Stimulated activated naive CD4-positive, alpha-beta T cell (primary cell): ENCODE measurements at regions not wholly inside any gene's neighbourhood (a gene's known extent, or its start where the extent isn't known, plus 50 kb on each side); places are given as distances from the start of the nearest gene placed in this dataset.
"Not testable (repeated sequence)": the region's sequence is repeated elsewhere in the genome, so short reads cannot be mapped to it uniquely, and the experiment has no call there.

Experiments used
- DNase-seq, 6 experiments: peaks; one replicate each; lab custom pipeline; 2025; lab: John Stamatoyannopoulos, UW

DNA sequence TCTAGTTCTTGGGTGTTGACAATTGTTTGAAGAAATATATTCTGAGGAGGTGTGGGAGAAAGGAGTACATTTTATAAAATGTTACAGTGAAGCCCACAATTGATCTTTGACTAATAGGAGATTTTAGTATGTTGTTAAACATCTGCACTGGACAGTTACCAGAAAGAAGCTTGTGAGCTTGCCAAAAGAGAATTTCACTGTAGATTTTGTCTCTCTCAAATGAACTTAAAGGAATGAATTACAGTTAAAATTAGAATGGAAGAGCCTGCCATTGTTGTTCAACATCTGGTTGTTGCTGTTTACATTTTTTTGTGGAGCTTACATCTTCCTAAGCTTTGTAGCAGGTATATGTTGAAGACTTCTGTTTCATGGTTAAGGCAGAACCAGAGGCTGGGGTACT is 620.5 kb upstream of the CCDC179 start:
- no peak for DNase-seq

GRCh38 chr11:23484146-23484545 is 623.9 kb upstream of the CCDC179 start:
- not testable (repeated sequence) for DNase-seq

DNA sequence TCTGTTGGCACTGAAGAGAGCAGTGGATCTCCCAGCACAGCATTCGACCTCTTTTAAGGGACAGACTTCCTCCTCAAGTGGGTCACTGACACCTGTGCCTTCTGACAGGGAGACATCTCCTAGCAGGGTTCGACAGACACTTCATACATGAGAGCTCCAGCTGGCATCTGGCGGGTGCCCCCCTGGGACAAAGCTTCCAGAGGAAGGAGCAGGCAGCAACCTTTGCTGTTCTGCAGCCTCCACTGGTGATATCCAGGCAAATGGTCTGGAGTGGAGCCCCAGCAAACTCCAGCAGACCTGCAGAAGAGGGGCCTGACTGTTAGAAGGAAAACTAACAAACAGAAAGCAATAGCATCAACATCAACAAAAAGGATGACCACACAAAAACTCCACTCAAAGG is 624.3 kb upstream of the CCDC179 start:
- DNase-seq = not testable (repeated sequence)

DNA sequence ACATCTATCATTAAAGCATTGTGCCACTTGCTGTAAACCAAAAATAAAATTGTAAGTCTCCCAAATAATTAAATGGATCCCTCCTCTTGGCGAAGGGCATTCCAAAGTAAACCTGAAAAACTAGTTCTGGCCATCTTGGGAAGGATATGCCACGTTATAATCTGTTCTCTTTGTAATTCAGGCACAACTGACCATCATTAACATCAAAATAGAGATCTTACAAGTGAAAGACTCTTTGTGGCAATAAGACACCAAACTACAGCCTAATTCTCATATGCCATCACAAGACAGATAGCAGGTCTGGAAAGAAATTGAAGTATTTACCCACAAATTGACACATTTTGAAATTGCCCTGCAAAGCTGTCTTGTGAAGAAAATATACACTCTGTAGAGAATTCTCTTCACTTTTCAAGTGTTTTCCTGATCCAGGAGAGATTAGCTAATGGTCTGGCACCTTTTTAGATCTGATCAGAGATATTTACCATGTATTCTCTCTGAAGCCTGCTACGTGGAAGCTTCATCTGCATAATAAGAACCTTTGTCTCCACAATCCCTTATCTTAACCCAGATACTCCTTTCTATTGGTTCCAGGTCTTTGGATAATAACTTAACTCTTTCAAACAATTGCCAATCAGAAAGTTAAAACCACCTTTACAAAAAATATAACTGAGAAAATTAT is 630.4 kb upstream of the CCDC179 start:
- no peak for DNase-seq

- no peak for DNase-seq
These were observed 634.7 kb upstream of the CCDC179 start for GRCh38 chr11:23494981-23495380.

DNA sequence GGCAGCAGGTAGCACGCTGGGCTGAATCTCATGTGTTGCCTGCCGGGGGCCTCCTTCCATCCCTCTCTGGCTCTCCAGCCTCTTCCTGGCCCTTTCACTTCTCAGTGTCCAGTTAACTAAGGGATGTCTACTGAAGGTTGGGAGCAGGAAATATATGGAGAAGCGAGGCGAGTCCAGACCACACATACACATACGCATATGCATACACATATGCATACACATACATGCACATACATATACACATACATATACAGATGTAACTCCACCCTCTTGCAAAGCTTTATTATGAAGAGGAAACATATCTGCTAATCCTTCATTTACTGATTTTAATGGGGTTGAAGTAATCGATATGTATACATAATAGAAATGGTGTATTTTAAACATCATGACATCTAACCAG is 636.1 kb upstream of the CCDC179 start:
- DNase-seq = no peak

- DNase-seq = no peak
These were observed 636.8 kb upstream of the CCDC179 start for GRCh38 chr11:23497040-23497439.

GRCh38 chr11:23502389-23502788 is 642.1 kb upstream of the CCDC179 start:
- DNase-seq = no peak

GRCh38 chr11:23502826-23503225 is 642.6 kb upstream of the CCDC179 start:
- no peak for DNase-seq

DNA sequence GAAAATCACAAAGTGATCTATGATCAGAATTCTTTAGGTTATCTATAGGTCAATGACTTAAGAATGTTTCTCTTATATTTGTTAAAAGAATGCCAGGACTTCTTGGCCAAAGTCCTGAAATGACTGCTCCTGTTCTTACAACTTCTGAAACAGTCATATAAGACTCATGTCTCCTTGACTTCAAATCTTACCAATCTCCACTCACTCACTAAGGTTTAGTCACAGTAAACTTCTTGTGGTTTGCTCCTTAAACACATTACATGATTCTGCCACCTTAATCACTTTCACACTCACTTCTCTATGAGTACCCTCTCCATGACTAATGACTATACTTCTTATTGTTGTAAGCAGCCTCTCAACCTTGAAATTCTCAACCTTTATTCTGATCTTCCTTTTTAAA is 648.7 kb upstream of the CCDC179 start:
- DNase-seq = no peak

- no peak for DNase-seq
These were observed 649.5 kb upstream of the CCDC179 start for GRCh38 chr11:23509821-23510220.

GRCh38 chr11:23519194-23519593 is 658.9 kb upstream of the CCDC179 start:
- no peak for DNase-seq

- no peak for DNase-seq
These were observed 660.1 kb upstream of the CCDC179 start for GRCh38 chr11:23520226-23520960.

DNA sequence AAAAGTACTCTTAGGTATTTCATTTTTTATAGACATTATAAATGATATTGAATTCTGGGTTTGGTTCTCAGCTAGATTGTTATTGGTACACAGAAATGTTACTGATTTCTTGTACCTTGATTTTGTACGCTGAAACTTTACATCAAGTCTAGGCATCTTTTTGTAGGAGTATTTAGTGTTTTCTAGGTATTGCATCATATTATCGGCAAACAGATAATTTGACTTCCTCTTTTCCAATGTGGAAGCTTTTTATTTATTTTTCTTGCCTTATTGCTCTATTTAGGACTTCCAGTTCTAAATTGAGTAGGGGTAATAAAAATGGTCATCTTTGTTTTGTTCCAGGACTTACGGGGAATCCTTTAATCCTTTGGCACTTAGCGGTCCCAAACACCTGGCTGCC is 676.6 kb upstream of the CCDC179 start:
- DNase-seq = no peak

DNA sequence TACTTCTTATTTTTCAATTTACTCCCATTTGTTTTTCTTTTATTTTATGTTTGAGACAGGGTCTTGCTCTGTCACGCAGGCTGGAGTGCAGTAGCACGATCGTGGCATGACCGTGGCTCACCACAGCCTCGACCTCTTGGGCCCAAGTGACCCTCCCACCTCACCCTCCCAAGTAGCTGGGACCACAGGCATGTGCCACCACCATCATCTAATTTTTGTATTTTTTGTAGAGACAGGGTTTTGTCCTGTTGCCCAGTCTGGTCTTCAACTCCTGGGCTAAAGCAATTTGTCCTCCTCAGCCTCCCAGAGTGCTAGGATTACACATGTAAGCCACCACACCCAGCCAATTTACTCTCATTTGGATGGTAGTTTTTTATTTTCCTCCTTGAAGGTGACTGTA is 679.3 kb upstream of the CCDC179 start:
- DNase-seq = no peak

DNA sequence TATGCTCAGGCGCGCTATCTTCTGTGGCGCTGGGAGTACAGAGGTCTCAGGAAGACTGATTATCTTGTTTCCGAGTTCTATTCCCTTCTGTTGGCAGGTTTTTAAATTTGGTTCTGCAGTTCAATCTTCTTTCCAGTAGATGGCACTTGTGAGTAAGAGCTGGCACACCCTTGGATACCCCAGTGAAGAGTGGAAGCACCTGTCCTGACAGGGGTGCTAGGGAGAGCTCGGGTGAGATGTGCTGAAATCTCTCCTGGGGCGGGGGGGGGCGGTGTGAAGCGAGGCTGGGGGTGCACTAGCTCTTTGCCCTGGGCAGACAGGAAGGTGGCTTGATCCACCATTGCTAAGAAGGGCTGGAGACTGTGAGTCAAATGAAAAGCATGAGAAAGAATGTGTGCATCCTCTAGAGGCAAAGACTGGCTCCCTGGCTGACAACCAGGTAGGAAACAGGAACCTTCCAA is 679.9 kb upstream of the CCDC179 start:
- DNase-seq = no peak

DNA sequence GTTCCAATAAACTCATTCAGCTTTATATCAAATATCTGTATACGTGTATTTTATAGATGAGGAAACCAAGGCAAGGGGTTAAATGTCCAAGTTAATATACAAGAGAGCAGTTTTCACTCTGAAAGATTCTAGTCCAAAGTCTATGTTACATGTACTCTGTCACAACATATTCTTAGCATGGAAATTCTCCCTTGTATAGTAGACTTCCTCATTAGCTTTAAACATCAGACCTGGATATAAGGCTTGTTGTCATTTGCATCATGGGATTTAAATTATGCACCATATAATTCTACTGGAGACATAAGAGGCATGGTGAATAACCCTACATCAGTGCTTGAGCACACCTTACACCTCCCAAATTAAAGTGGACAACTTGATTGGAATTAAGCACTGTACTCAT is 681.9 kb upstream of the CCDC179 start:
- no peak for DNase-seq

GRCh38 chr11:23542816-23543215 is 682.5 kb upstream of the CCDC179 start:
- DNase-seq = no peak

DNA sequence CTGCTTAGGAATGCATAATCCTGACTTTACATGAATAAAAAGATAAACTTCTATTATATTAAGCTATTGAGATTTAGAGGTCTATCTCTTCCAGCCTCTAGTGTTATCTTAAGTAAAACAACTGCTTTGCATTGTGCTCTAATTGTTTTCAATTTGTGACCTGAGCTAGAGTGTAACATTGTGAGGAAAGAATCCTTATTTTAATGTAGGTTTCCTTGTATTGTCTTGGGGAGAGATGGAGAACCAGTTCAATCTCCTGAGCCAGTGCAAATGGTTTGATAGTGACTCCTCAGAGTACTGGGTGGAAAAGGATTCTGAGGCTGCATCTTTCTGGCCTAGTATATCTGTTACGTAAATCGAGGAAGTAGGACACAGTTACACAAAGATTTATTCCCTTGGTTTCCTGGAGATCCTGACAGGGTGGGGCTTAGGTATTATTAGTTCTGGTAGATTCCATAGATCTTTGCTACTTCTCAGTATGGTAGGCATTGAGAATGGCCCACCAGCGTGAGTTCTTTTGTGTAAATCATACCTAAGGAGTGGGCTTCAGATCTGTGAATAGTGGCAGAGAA is 683.5 kb upstream of the CCDC179 start:
- DNase-seq = no peak

- DNase-seq = no peak
These were observed 691.4 kb upstream of the CCDC179 start for GRCh38 chr11:23551706-23552105.

DNA sequence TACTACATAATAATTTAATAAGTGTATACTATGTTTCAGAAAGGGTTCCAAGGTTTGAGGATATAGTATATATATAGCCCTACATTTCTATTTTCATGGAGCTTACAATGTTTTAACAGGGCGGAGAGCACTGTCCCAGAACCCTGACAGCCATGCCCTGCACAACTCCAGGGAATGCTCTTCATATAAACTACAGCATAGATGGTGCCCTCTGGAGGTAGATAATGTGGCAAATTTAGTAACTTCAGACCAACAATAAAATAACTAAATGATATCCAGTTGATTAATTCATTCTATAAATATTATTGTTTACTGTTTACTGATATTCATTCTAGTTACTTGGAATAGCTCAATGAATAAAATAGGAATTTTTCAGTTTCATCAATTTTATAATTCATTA is 693.7 kb upstream of the CCDC179 start:
- no peak for DNase-seq

- DNase-seq = no peak
These were observed 694.8 kb upstream of the CCDC179 start for GRCh38 chr11:23555085-23555484.

- DNase-seq = no peak
These were observed 696.0 kb upstream of the CCDC179 start for GRCh38 chr11:23556163-23556750.
